A549 (cell line): ENCODE measurements at regions not wholly inside any gene's neighbourhood (a gene's known extent, or its start where the extent isn't known, plus 50 kb on each side); places are given as distances from the start of the nearest gene placed in this dataset.

ENCODE experiments used
- BCL3 ChIP-seq: fragments of >200 bp; sonication (Bioruptor Twin); formaldehyde crosslinking; IDR thresholded peaks from 3 replicates; pipeline ENCODE4 v1.6.1; 2016
- CHD4 ChIP-seq: fragments of 200-600 bp; sonication (generic); IDR thresholded peaks from 2 replicates; pipeline ENCODE4 v1.6.1; 2016; ENCODE audit warnings: antibody characterized with exemption, mild to moderate bottlenecking, borderline replicate concordance
- HDAC2 ChIP-seq: fragments of 200-600 bp; sonication (generic); IDR thresholded peaks from 2 replicates; pipeline ENCODE4 v1.6.1; 2016
- JUN ChIP-seq, 2 experiments: fragments of >200 bp; sonication (Bioruptor Twin); formaldehyde crosslinking; IDR thresholded peaks; 2 replicates in 1 of 2; 3 replicates in 1 of 2; pipeline ENCODE4 v1.6.1; 2016 to 2017
- RFX5 ChIP-seq: fragments of 450-650 bp; IDR thresholded peaks from 2 replicates; pipeline ENCODE4 v1.7.1; 2014; ENCODE audit warnings: antibody characterized with exemption, mild to moderate bottlenecking, moderate library complexity
- USF2 ChIP-seq: fragments of 450-650 bp; IDR thresholded peaks from 2 replicates; pipeline ENCODE4 v1.6.1; 2014; ENCODE audit warnings: antibody characterized with exemption
- TF ChIP-seq, protein P1 (sequence below): fragments of >200 bp; sonication (Bioruptor Twin); formaldehyde crosslinking; IDR thresholded peaks from 3 replicates; pipeline ENCODE4 v1.5.1; 2016
- TF ChIP-seq, protein P2 (sequence below): fragments of 150-350 bp; IDR thresholded peaks from 2 replicates; pipeline ENCODE4 v1.6.1; 2014; ENCODE audit warnings: low read depth, mild to moderate bottlenecking, low read length

DNA sequence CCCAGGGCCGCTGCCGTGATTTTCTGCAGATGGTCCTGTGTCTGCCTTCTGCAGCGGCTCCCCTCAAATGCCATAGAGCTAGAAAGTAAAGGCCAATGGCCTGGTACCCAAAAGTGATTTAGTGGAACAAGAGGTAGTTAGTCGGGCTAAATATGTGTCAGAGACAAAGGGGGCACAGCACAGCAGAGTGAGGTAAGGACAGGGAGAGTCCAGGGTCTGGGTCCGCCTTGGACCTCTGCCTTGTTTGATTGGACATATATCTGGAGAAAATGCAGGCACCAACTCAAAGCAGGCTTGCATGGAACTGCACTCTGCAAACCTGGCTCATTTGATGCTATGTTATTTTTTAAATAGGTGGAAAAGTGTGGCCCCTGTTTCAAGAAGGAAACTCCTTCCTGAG, 249.6 kb upstream of the B3GAT1 start:
- TF ChIP-seq, protein P1, sequence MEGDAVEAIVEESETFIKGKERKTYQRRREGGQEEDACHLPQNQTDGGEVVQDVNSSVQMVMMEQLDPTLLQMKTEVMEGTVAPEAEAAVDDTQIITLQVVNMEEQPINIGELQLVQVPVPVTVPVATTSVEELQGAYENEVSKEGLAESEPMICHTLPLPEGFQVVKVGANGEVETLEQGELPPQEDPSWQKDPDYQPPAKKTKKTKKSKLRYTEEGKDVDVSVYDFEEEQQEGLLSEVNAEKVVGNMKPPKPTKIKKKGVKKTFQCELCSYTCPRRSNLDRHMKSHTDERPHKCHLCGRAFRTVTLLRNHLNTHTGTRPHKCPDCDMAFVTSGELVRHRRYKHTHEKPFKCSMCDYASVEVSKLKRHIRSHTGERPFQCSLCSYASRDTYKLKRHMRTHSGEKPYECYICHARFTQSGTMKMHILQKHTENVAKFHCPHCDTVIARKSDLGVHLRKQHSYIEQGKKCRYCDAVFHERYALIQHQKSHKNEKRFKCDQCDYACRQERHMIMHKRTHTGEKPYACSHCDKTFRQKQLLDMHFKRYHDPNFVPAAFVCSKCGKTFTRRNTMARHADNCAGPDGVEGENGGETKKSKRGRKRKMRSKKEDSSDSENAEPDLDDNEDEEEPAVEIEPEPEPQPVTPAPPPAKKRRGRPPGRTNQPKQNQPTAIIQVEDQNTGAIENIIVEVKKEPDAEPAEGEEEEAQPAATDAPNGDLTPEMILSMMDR = no peak
- TF ChIP-seq RFX5 (no peak), JUN (IDR thresholded peaks at IDR 0.05) (no peak), CHD4 (no peak), BCL3 (no peak), USF2 (no peak), HDAC2 (no peak)
- TF ChIP-seq, protein P2, sequence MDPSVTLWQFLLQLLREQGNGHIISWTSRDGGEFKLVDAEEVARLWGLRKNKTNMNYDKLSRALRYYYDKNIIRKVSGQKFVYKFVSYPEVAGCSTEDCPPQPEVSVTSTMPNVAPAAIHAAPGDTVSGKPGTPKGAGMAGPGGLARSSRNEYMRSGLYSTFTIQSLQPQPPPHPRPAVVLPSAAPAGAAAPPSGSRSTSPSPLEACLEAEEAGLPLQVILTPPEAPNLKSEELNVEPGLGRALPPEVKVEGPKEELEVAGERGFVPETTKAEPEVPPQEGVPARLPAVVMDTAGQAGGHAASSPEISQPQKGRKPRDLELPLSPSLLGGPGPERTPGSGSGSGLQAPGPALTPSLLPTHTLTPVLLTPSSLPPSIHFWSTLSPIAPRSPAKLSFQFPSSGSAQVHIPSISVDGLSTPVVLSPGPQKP = no peak
